ENCODE measurements at regions not wholly inside any gene's neighbourhood (a gene's known extent, or its start where the extent isn't known, plus 50 kb on each side); places are given as distances from the start of the nearest gene placed in this dataset.

GRCh38 chr10:130999376-131000202 is 311.9 kb downstream of the TCERG1L start:
- DNase-seq: no peak
- H3K36me3 ChIP-seq: no peaks in the 10 kb centered on the region
- WGBS, 3 donors: 85 to 87% (median 87%) methylated on average over 11 of the region's 11 CpGs
- TF ChIP-seq CTCF (IDR thresholded peaks at IDR 0.05): no peak
- TF ChIP-seq POLR2A (IDR thresholded peaks at IDR 0.05): no peak
- TF ChIP-seq EP300 (IDR thresholded peaks at IDR 0.05): no peak
- H3K9me3 ChIP-seq: no peaks in the 10 kb centered on the region
- no peak overlapping the region for H3K27ac ChIP-seq
- no peaks in the 10 kb centered on the region for H3K4me1 ChIP-seq (ENCODE audit: insufficient read depth)
- no peaks in the 10 kb centered on the region for H3K27me3 ChIP-seq
- intact Hi-C loops (cut with DNase I): no loop called here
- H3K4me3 ChIP-seq: no peak overlapping the region

- intact Hi-C loops (cut with DNase I): no loop called here
- DNase-seq: no peak
- no peaks in the 10 kb centered on the region for H3K27me3 ChIP-seq
- TF ChIP-seq EP300 (IDR thresholded peaks at IDR 0.05) (no peak), POLR2A (IDR thresholded peaks at IDR 0.05) (no peak), CTCF (IDR thresholded peaks at IDR 0.05) (no peak)
- H3K36me3 ChIP-seq: no peaks in the 10 kb centered on the region
- H3K4me1 ChIP-seq (ENCODE audit: insufficient read depth): no peaks in the 10 kb centered on the region
- WGBS, 3 donors: 81 to 91% (median 84%) methylated on average over 6 of the region's 6 CpGs
- no peaks in the 10 kb centered on the region for H3K9me3 ChIP-seq
- no peak overlapping the region for H3K4me3 ChIP-seq
- H3K27ac ChIP-seq: no peak overlapping the region
These were observed 311.3 kb downstream of the TCERG1L start for GRCh38 chr10:131000244-131000643.

GRCh38 chr10:131000743-131001142 is 310.8 kb downstream of the TCERG1L start:
- no peaks in the 10 kb centered on the region for H3K36me3 ChIP-seq
- H3K9me3 ChIP-seq: no peaks in the 10 kb centered on the region
- H3K4me3 ChIP-seq: no peak overlapping the region
- DNase-seq: no peak
- intact Hi-C loops (cut with DNase I): no loop called here
- no peaks in the 10 kb centered on the region for H3K27me3 ChIP-seq
- no peaks in the 10 kb centered on the region for H3K4me1 ChIP-seq (ENCODE audit: insufficient read depth)
- no peak for TF ChIP-seq CTCF (IDR thresholded peaks at IDR 0.05)
- TF ChIP-seq EP300 (IDR thresholded peaks at IDR 0.05): no peak
- TF ChIP-seq POLR2A (IDR thresholded peaks at IDR 0.05): no peak
- WGBS, 3 donors: 66 to 76% (median 69%) methylated on average over 4 of the region's 4 CpGs
- H3K27ac ChIP-seq: no peak overlapping the region

DNA sequence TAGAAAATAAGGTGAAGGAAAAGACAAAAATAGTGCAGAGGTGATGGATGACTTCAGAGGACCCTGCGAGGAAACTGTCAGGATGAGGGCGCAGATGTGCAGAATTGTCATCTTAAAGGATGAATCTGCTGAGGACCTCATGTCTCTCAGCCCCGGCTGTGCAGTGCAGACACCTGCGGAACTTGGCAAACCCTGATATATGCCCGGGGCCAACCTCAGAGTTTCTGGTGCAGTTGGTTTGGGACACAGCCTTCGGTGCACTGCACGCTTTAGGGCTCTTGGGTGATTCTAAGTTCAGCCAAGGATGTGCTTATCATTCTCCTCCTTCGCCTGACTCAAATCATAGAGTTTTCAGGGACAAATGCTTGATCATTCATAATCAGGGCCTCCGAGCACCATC is 310.1 kb downstream of the TCERG1L start:
- no peak overlapping the region for H3K27ac ChIP-seq
- no peaks in the 10 kb centered on the region for H3K27me3 ChIP-seq
- H3K4me3 ChIP-seq: no peak overlapping the region
- intact Hi-C loops (cut with DNase I): no loop called here
- WGBS, 3 donors: 78 to 82% (median 82%) methylated on average over 9 of the region's 9 CpGs
- no peak for TF ChIP-seq EP300 (IDR thresholded peaks at IDR 0.05)
- no peak for DNase-seq
- H3K4me1 ChIP-seq (ENCODE audit: insufficient read depth): no peaks in the 10 kb centered on the region
- H3K9me3 ChIP-seq: no peaks in the 10 kb centered on the region
- H3K36me3 ChIP-seq: no peaks in the 10 kb centered on the region

Measured in ovary (tissue), 7 donors.